ENCODE measurements at regions not wholly inside any gene's neighbourhood (a gene's known extent, or its start where the extent isn't known, plus 50 kb on each side); places are given as distances from the start of the nearest gene placed in this dataset.

GRCh38 chr2:239671916-239672849 lies 271.4 kb upstream of the HDAC4 start:
- TF ChIP-seq CTCF (IDR thresholded peaks at IDR 0.05) (no peak), EZH2phosphoT487 (IDR thresholded peaks at IDR 0.05) (no peak)

Measured in neural progenitor cell (in vitro differentiated cells).